ENCODE measurements at regions not wholly inside any gene's neighbourhood (a gene's known extent, or its start where the extent isn't known, plus 50 kb on each side); places are given as distances from the start of the nearest gene placed in this dataset.

DNA sequence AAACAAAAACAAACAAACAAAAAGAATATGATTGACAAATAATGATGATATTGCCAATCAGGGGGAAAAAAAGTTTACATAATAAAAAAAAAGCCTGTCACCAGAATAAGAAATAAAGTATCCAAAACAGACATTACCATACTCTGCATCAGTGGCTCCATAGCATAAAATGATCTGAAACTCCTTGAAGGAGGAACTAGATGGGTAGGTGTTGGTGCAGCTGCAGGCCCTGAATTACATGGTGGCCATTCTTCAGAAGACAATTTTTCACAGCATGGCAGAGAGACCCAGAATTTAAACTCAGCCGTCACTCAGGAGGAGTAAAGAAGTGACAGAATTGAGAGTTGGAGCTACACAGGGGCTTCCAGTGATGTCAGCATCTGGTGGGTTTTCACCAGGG, 60.2 kb downstream of the GLUL start:
- ChIA-PET CTCF (no interaction called here), POLR2A (no interaction called here)
- H3K27ac ChIP-seq (ENCODE audit: extremely low read depth, low read depth, low read length): no peak overlapping the region
- no peaks in the 10 kb centered on the region for H3K36me3 ChIP-seq (ENCODE audit: control insufficient read depth in 2 of 2, insufficient read depth in 1 of 2, low read length in 2 of 2)
- TF ChIP-seq TRIM28 (IDR thresholded peaks at IDR 0.05; ENCODE audit: borderline replicate concordance, low read length) (no peak), INSM2 (tag by site-specific recombination; IDR thresholded peaks at IDR 0.05) (no peak), ZNF423 (tag by site-specific recombination; IDR thresholded peaks at IDR 0.05) (no peak), ZNF266 (tag by site-specific recombination; IDR thresholded peaks at IDR 0.05; ENCODE audit: low read depth) (no peak), ZNF280C (tag by site-specific recombination; IDR thresholded peaks at IDR 0.05) (no peak), ZNF223 (tag by site-specific recombination; IDR thresholded peaks at IDR 0.05) (no peak), BCL11A (tag by site-specific recombination; IDR thresholded peaks at IDR 0.05; ENCODE audit: low read depth) (no peak), ZNF362 (tag by site-specific recombination; IDR thresholded peaks at IDR 0.05) (no peak), ZNF571 (tag by site-specific recombination; IDR thresholded peaks at IDR 0.05) (no peak), SP7 (tag by site-specific recombination; IDR thresholded peaks at IDR 0.05) (no peak), HOXC10 (CRISPR knock-in tag; IDR thresholded peaks at IDR 0.05) (no peak), ZNF248 (tag by site-specific recombination; IDR thresholded peaks at IDR 0.05) (no peak), GFI1B (tag by site-specific recombination; IDR thresholded peaks at IDR 0.05) (no peak), KLF8 (tag by site-specific recombination; IDR thresholded peaks at IDR 0.05) (no peak), ZBTB48 (tag by site-specific recombination; IDR thresholded peaks at IDR 0.05) (no peak), GLI2 (tag by site-specific recombination; IDR thresholded peaks at IDR 0.05; ENCODE audit: borderline replicate concordance, low read depth) (no peak), MEIS1 (CRISPR knock-in tag; IDR thresholded peaks at IDR 0.05; ENCODE audit: borderline replicate concordance) (no peak), PATZ1 (tag by site-specific recombination; IDR thresholded peaks at IDR 0.05) (no peak)
- TF ChIP-seq, protein P1, sequence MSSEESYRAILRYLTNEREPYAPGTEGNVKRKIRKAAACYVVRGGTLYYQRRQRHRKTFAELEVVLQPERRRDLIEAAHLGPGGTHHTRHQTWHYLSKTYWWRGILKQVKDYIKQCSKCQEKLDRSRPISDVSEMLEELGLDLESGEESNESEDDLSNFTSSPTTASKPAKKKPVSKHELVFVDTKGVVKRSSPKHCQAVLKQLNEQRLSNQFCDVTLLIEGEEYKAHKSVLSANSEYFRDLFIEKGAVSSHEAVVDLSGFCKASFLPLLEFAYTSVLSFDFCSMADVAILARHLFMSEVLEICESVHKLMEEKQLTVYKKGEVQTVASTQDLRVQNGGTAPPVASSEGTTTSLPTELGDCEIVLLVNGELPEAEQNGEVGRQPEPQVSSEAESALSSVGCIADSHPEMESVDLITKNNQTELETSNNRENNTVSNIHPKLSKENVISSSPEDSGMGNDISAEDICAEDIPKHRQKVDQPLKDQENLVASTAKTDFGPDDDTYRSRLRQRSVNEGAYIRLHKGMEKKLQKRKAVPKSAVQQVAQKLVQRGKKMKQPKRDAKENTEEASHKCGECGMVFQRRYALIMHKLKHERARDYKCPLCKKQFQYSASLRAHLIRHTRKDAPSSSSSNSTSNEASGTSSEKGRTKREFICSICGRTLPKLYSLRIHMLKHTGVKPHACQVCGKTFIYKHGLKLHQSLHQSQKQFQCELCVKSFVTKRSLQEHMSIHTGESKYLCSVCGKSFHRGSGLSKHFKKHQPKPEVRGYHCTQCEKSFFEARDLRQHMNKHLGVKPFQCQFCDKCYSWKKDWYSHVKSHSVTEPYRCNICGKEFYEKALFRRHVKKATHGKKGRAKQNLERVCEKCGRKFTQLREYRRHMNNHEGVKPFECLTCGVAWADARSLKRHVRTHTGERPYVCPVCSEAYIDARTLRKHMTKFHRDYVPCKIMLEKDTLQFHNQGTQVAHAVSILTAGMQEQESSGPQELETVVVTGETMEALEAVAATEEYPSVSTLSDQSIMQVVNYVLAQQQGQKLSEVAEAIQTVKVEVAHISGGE (tag by site-specific recombination; conservative IDR thresholded peaks at IDR 0.05; ENCODE audit: low read depth): no peak
- no peaks in the 10 kb centered on the region for H3K4me1 ChIP-seq (ENCODE audit: control insufficient read depth, insufficient read depth, low read length)
- H3K9me3 ChIP-seq (ENCODE audit: control insufficient read depth, insufficient read depth, low read depth, low read length): no peaks in the 10 kb centered on the region
- H3K4me3 ChIP-seq (ENCODE audit: low read depth, low read length): no peak overlapping the region

All from HEK293 (cell line).